ENCODE measurements at regions not wholly inside any gene's neighbourhood (a gene's known extent, or its start where the extent isn't known, plus 50 kb on each side); places are given as distances from the start of the nearest gene placed in this dataset.

GRCh38 chr13:34816908-34817665 is 125.0 kb upstream of the NBEA start:
- no peak for TF ChIP-seq CTCF (IDR thresholded peaks at IDR 0.05 in 2 of 3, conservative IDR thresholded peaks at IDR 0.05 in 1 of 3; ENCODE audit: borderline replicate concordance in 1 of 3, insufficient read depth in 1 of 3, low read depth in 2 of 3, low read length in 2 of 3)
- TF ChIP-seq YY1 (IDR thresholded peaks at IDR 0.05; ENCODE audit: extremely low read depth, insufficient replicate concordance, low read depth, low read length): no peak
- no peak for TF ChIP-seq EZH2phosphoT487 (IDR thresholded peaks at IDR 0.05; ENCODE audit: borderline replicate concordance)
- no peak for TF ChIP-seq POLR2A (IDR thresholded peaks at IDR 0.05; ENCODE audit: borderline replicate concordance, extremely low read depth, insufficient read depth, insufficient read length)
- TF ChIP-seq ATF3 (IDR thresholded peaks at IDR 0.05): no peak
- no peak for TF ChIP-seq ELF1 (IDR thresholded peaks at IDR 0.05; ENCODE audit: borderline replicate concordance, low read depth)
- TF ChIP-seq POLR2AphosphoS5 (IDR thresholded peaks at IDR 0.05; ENCODE audit: low read depth, low read length): no peak
- no peak for TF ChIP-seq EZH2 (IDR thresholded peaks at IDR 0.05)
- TF ChIP-seq JUND (IDR thresholded peaks at IDR 0.05): no peak
- TF ChIP-seq RAD21 (IDR thresholded peaks at IDR 0.05; ENCODE audit: low read depth): no peak
- TF ChIP-seq CEBPB (IDR thresholded peaks at IDR 0.05; ENCODE audit: low read depth): no peak
- TF ChIP-seq SP1 (IDR thresholded peaks at IDR 0.05; ENCODE audit: low read depth): no peak
- TF ChIP-seq MAX (IDR thresholded peaks at IDR 0.05): no peak
- TF ChIP-seq ZNF274 (IDR thresholded peaks at IDR 0.05; ENCODE audit: low read depth, low read length): no peak
